H9 (cell line): ENCODE measurements at regions not wholly inside any gene's neighbourhood (a gene's known extent, or its start where the extent isn't known, plus 50 kb on each side); places are given as distances from the start of the nearest gene placed in this dataset.

ENCODE experiments used
- DNase-seq: peaks from one replicate; pipeline ENCODE4 v3.0.0-alpha.2; 2017
- H2AFZ ChIP-seq: one replicate; pipeline ENCODE4 v1.6.1; 2013; ENCODE audit warnings: mild to moderate bottlenecking, low read length, control low read depth, moderate library complexity
- H2AK5ac ChIP-seq: 2 replicates; pipeline ENCODE4 v1.6.1; 2013; ENCODE audit warnings: low read length, control low read depth, mixed read lengths; ENCODE audit not compliant: insufficient read length
- H2BK120ac ChIP-seq: one replicate; pipeline ENCODE4 v1.6.1; 2013; ENCODE audit warnings: low read depth, mild to moderate bottlenecking, low read length, control low read depth, inconsistent platforms; ENCODE audit not compliant: poor library complexity, severe bottlenecking
- H2BK12ac ChIP-seq: 2 replicates; pipeline ENCODE4 v1.6.1; 2013; ENCODE audit warnings: low read length, control low read depth, mixed read lengths, low read depth; ENCODE audit not compliant: insufficient read length
- H2BK15ac ChIP-seq: 2 replicates; pipeline ENCODE4 v1.6.1; 2013; ENCODE audit warnings: low read depth, low read length, control low read depth
- H2BK20ac ChIP-seq: one replicate; pipeline ENCODE4 v1.6.1; 2013; ENCODE audit warnings: low read depth, mild to moderate bottlenecking, low read length, control low read depth, inconsistent platforms; ENCODE audit not compliant: poor library complexity, severe bottlenecking
- H2BK5ac ChIP-seq: 2 replicates; pipeline ENCODE4 v1.6.1; 2013; ENCODE audit warnings: low read length, control low read depth, mixed read lengths; ENCODE audit not compliant: insufficient read length
- H3K14ac ChIP-seq: 2 replicates; pipeline ENCODE4 v1.6.1; 2013; ENCODE audit warnings: low read length, control low read depth; ENCODE audit not compliant: insufficient read depth
- H3K18ac ChIP-seq: 2 replicates; pipeline ENCODE4 v1.6.1; 2013; ENCODE audit warnings: low read depth, mild to moderate bottlenecking, mixed read lengths, low read length, control low read depth; ENCODE audit not compliant: insufficient read length
- H3K23ac ChIP-seq: 2 replicates; pipeline ENCODE4 v1.6.1; 2013; ENCODE audit warnings: low read length, control low read depth, mixed read lengths, low read depth; ENCODE audit not compliant: insufficient read length
- H3K23me2 ChIP-seq: 2 replicates; pipeline ENCODE4 v1.6.1; 2013; ENCODE audit warnings: low read depth, mild to moderate bottlenecking, mixed read lengths, low read length, control low read depth; ENCODE audit not compliant: insufficient read length, poor library complexity, severe bottlenecking
- H3K27ac ChIP-seq: 2 replicates; pipeline ENCODE4 v1.5.1; 2013; ENCODE audit warnings: low read length, control low read depth, mixed read lengths, low read depth; ENCODE audit not compliant: insufficient read length
- H3K27me3 ChIP-seq: 2 replicates; pipeline ENCODE4 v1.6.1; 2013; ENCODE audit warnings: low read length, control low read depth, inconsistent platforms; ENCODE audit not compliant: insufficient read depth
- H3K4ac ChIP-seq: 2 replicates; pipeline ENCODE4 v1.6.1; 2013; ENCODE audit warnings: low read depth, mild to moderate bottlenecking, control low read depth, inconsistent platforms, low read length, moderate library complexity
- H3K4me1 ChIP-seq: 2 replicates; pipeline ENCODE4 v1.6.1; 2013; ENCODE audit warnings: low read length, control low read depth, inconsistent platforms; ENCODE audit not compliant: insufficient read depth
- H3K4me2 ChIP-seq: 2 replicates; pipeline ENCODE4 v1.6.1; 2013; ENCODE audit warnings: low read length, control low read depth, mixed read lengths; ENCODE audit not compliant: insufficient read length, insufficient read depth
- H3K56ac ChIP-seq: 2 replicates; pipeline ENCODE4 v1.6.1; 2013; ENCODE audit warnings: low read depth, mild to moderate bottlenecking, mixed read lengths, low read length, control low read depth; ENCODE audit not compliant: insufficient read length
- H3K79me1 ChIP-seq: 2 replicates; pipeline ENCODE4 v1.6.1; 2013; ENCODE audit warnings: low read depth, mild to moderate bottlenecking, moderate library complexity, low read length, control low read depth, inconsistent platforms; ENCODE audit not compliant: insufficient read depth, poor library complexity, severe bottlenecking
- H3K79me2 ChIP-seq: 2 replicates; pipeline ENCODE4 v1.6.1; 2013; ENCODE audit warnings: low read length, control low read depth, inconsistent platforms; ENCODE audit not compliant: insufficient read depth
- H3K9ac ChIP-seq: 2 replicates; pipeline ENCODE4 v1.6.1; 2013; ENCODE audit warnings: low read length, control low read depth, mixed read lengths; ENCODE audit not compliant: insufficient read length; ENCODE audit errors: extremely low read depth
- H3K9me3 ChIP-seq: one replicate; pipeline ENCODE4 v1.6.1; 2013; ENCODE audit warnings: low read depth, low read length, inconsistent platforms; ENCODE audit not compliant: control insufficient read depth
- H3T11ph ChIP-seq: one replicate; pipeline ENCODE4 v1.6.1; 2013; ENCODE audit warnings: mild to moderate bottlenecking, low read length, control low read depth, inconsistent platforms
- H4K20me1 ChIP-seq: one replicate; pipeline ENCODE4 v1.6.1; 2013; ENCODE audit not compliant: control insufficient read depth, insufficient read length, insufficient read depth
- H4K5ac ChIP-seq: 2 replicates; pipeline ENCODE4 v1.6.1; 2013; ENCODE audit warnings: low read depth, mild to moderate bottlenecking, mixed read lengths, low read length, control low read depth; ENCODE audit not compliant: insufficient read length
- H4K8ac ChIP-seq: replicated peaks from 2 replicates; pipeline ENCODE4 v1.6.1; 2013; ENCODE audit warnings: low read length, control low read depth, mixed read lengths, low read depth; ENCODE audit not compliant: insufficient read length
- H4K91ac ChIP-seq: 2 replicates; pipeline ENCODE4 v1.6.1; 2013; ENCODE audit warnings: low read depth, mild to moderate bottlenecking, moderate library complexity, mixed read lengths, low read length, control low read depth; ENCODE audit not compliant: insufficient read length
- H3K27ac Mint-ChIP-seq, 3 experiments: 2 replicates in 2 of 3; 3 replicates in 1 of 3; pipeline ENCODE4 v1.8.0; 2020 to 2021; ENCODE audit warnings: mixed read lengths in 3 of 3, mild to moderate bottlenecking in 1 of 3, moderate library complexity in 1 of 3
- H3K27me3 Mint-ChIP-seq: 2 replicates; pipeline ENCODE4 v1.8.0; 2021; ENCODE audit warnings: low read depth, mild to moderate bottlenecking, moderate library complexity, mixed read lengths
- H3K36me3 Mint-ChIP-seq, 3 experiments: 2 replicates in 2 of 3; 3 replicates in 1 of 3; pipeline ENCODE4 v1.8.0; 2020 to 2021; ENCODE audit warnings: low read depth in 3 of 3, mixed read lengths in 3 of 3; ENCODE audit not compliant: insufficient read depth in 1 of 3
- H3K4me1 Mint-ChIP-seq, 2 experiments: 2 replicates each; pipeline ENCODE4 v1.8.0; 2020; ENCODE audit warnings: mixed read lengths in 2 of 2
- H3K4me3 Mint-ChIP-seq, 2 experiments: 2 replicates in 1 of 2; 3 replicates in 1 of 2; pipeline ENCODE4 v1.8.0; 2020 to 2021; ENCODE audit warnings: mild to moderate bottlenecking in 2 of 2, mixed read lengths in 2 of 2, moderate library complexity in 1 of 2
- H3K9me3 Mint-ChIP-seq, 2 experiments: 2 replicates in 1 of 2; 3 replicates in 1 of 2; pipeline ENCODE4 v1.8.0; 2020; ENCODE audit warnings: mild to moderate bottlenecking in 2 of 2, mixed read lengths in 2 of 2, moderate library complexity in 1 of 2
- CTCF ChIP-seq: fragments of 200-600 bp; sonication (generic); conservative IDR thresholded peaks from 3 replicates; pipeline ENCODE4 v1.8.0; 2021; ENCODE audit warnings: antibody characterized with exemption, mild to moderate bottlenecking
- WGBS: extraction: QIAGEN DNeasy Blood & Tissue Kit; methylation state at CpG from one replicate; pipeline ENCODE4 v1.1.7; 2013; ENCODE audit warnings: missing lambda C conversion rate, low lambda C conversion rate, mixed read lengths; ENCODE audit not compliant: insufficient read length; ENCODE audit errors: extremely low coverage; 5-methylcytosine and 5-hydroxymethylcytosine counted together

GRCh38 chr22:34804091-34804490 lies 261.9 kb upstream of the ISX start:
- TF ChIP-seq CTCF: no peak
- Histone ChIP-seq H3K9ac (no peak overlapping the region), H2AFZ (no peak overlapping the region), H3K79me1 (no peaks in the 10 kb centered on the region), H3K56ac (no peak overlapping the region), H3K9me3 (no peaks in the 10 kb centered on the region), H4K5ac (no peak overlapping the region), H4K91ac (no peak overlapping the region), H2BK20ac (no peak overlapping the region), H2AK5ac (no peak overlapping the region), H2BK15ac (no peak overlapping the region), H3K18ac (no peak overlapping the region), H3T11ph (no peak overlapping the region), H3K27me3 (no peaks in the 10 kb centered on the region), H2BK12ac (no peak overlapping the region), H3K14ac (no peak overlapping the region), H2BK120ac (no peak overlapping the region), H3K23me2 (no peaks in the 10 kb centered on the region), H4K8ac (no peak overlapping the region), H4K20me1 (no peaks in the 10 kb centered on the region), H3K4ac (no peak overlapping the region), H3K4me1 (no peaks in the 10 kb centered on the region; the same call in none of the 2 replicates), H2BK5ac (no peak overlapping the region), H3K23ac (no peak overlapping the region), H3K79me2 (no peaks in the 10 kb centered on the region), H3K27ac (no peak overlapping the region), H3K4me2 (no peak overlapping the region)
- Mint-ChIP-seq H3K4me1 (peaks cover 18 to 26% of the 10 kb centered on the region in 2 experiments), H3K9me3 (no peaks in the 10 kb centered on the region; a peak in 2 of 5 replicates), H3K36me3 (no peaks in the 10 kb centered on the region; a peak in 1 of 7 replicates), H3K27ac (no peak overlapping the region; a peak in 1 of 7 replicates), H3K4me3 (no peak overlapping the region), H3K27me3 (peaks cover 8% of the 10 kb centered on the region)
- WGBS: no CpG with 5 or more reads among the region's 3 CpGs
- DNase-seq: no peak
